Peyer's patch (tissue), 4 donors: ENCODE measurements at regions not wholly inside any gene's neighbourhood (a gene's known extent, or its start where the extent isn't known, plus 50 kb on each side); places are given as distances from the start of the nearest gene placed in this dataset.
"Not testable (repeated sequence)": the region's sequence is repeated elsewhere in the genome, so short reads cannot be mapped to it uniquely, and the experiment has no call there.

ENCODE experiments used
- POLR2A ChIP-seq, 2 donors: fragments of 450-650 bp; IDR thresholded peaks; one replicate each; pipeline ENCODE4 v1.5.1; 2017; ENCODE audit warnings: antibody characterized with exemption in 2 of 2, mild to moderate bottlenecking in 2 of 2, moderate library complexity in 2 of 2
- TF ChIP-seq, protein P1 (sequence below), 6 experiments: fragments of 450-650 bp in 4 of 6; fragments of 200-600 bp in 2 of 6; sonication (generic) in 1 of 6; IDR thresholded peaks; one replicate each; pipeline ENCODE4 v1.5.1; 2017 to 2019; ENCODE audit warnings: antibody characterized with exemption in 6 of 6, mild to moderate bottlenecking in 3 of 6, moderate library complexity in 1 of 6

GRCh38 chr9:41019858-41020562 is 108.5 kb downstream of the FOXD4L6 start:
- TF ChIP-seq POLR2A (IDR thresholded peaks at IDR 0.05), result not testable (repeated sequence)
- TF ChIP-seq, protein P1, sequence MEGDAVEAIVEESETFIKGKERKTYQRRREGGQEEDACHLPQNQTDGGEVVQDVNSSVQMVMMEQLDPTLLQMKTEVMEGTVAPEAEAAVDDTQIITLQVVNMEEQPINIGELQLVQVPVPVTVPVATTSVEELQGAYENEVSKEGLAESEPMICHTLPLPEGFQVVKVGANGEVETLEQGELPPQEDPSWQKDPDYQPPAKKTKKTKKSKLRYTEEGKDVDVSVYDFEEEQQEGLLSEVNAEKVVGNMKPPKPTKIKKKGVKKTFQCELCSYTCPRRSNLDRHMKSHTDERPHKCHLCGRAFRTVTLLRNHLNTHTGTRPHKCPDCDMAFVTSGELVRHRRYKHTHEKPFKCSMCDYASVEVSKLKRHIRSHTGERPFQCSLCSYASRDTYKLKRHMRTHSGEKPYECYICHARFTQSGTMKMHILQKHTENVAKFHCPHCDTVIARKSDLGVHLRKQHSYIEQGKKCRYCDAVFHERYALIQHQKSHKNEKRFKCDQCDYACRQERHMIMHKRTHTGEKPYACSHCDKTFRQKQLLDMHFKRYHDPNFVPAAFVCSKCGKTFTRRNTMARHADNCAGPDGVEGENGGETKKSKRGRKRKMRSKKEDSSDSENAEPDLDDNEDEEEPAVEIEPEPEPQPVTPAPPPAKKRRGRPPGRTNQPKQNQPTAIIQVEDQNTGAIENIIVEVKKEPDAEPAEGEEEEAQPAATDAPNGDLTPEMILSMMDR (IDR thresholded peaks at IDR 0.05), result not testable (repeated sequence)
